CD4-positive, alpha-beta T cell (primary cell): ENCODE measurements at regions not wholly inside any gene's neighbourhood (a gene's known extent, or its start where the extent isn't known, plus 50 kb on each side); places are given as distances from the start of the nearest gene placed in this dataset.

Source experiments
- ATAC-seq: fragments of 200-7000 bp; cut with Tn5 transposase; one replicate; pipeline ENCODE4 v1.10.0; 2022; ENCODE audit warnings: mild to moderate bottlenecking; ENCODE audit not compliant: poor library complexity
- CTCF ChIA-PET: fragments of 350-600 bp; sonication (Branson Sonifier 250); formaldehyde crosslinking; loops from one replicate; lab custom pipeline; 2021; ENCODE audit warnings: antibody characterized with exemption, inconsistent platforms; lab: Charles Lee
- POLR2A ChIA-PET: fragments of 350-600 bp; sonication (Branson Sonifier 250); formaldehyde crosslinking; loops from one replicate; lab custom pipeline; 2021; ENCODE audit warnings: antibody characterized with exemption, inconsistent platforms; lab: Charles Lee
- DNase-seq, 14 experiments: peaks; one replicate each; pipeline ENCODE4 v3.0.0-alpha.2; 2013 to 2020; ENCODE audit warnings: mixed read lengths in 2 of 14
- H3K27ac ChIP-seq, 2 donors: one replicate each; pipeline versions ENCODE4 v1.5.1 to v1.7.0; 2013; ENCODE audit warnings: low read length in 2 of 2, low read depth in 1 of 2, mild to moderate bottlenecking in 1 of 2
- H3K27me3 ChIP-seq, 2 experiments: 1 replicate in 1 of 2; 2 replicates in 1 of 2; pipeline versions ENCODE4 v1.6.1 to v1.7.0; 2013; ENCODE audit warnings: low read length in 2 of 2, control low read depth in 1 of 2, mild to moderate bottlenecking in 1 of 2, moderate library complexity in 1 of 2; ENCODE audit not compliant: insufficient read depth in 2 of 2, control insufficient read depth in 1 of 2
- H3K36me3 ChIP-seq: one replicate; pipeline ENCODE4 v1.6.1; 2013; ENCODE audit warnings: low read length, control low read depth; ENCODE audit not compliant: insufficient read depth
- H3K4me1 ChIP-seq: one replicate; pipeline ENCODE4 v1.6.1; 2013; ENCODE audit warnings: low read length, control low read depth; ENCODE audit not compliant: insufficient read depth
- H3K4me3 ChIP-seq: one replicate; pipeline ENCODE4 v1.5.1; 2013; ENCODE audit warnings: mild to moderate bottlenecking, low read length, moderate library complexity
- H3K9me3 ChIP-seq, 2 experiments: 1 replicate in 1 of 2; 2 replicates in 1 of 2; pipeline versions ENCODE4 v1.6.1 to v1.7.0; 2013; ENCODE audit warnings: low read length in 2 of 2, mild to moderate bottlenecking in 2 of 2, control low read depth in 1 of 2, moderate library complexity in 1 of 2; ENCODE audit not compliant: control insufficient read depth in 1 of 2, insufficient read depth in 1 of 2
- H3K27ac Mint-ChIP-seq: one replicate; pipeline ENCODE4 v1.8.0; 2020; ENCODE audit warnings: mixed read lengths
- H3K27me3 Mint-ChIP-seq: one replicate; pipeline ENCODE4 v1.8.0; 2021; ENCODE audit warnings: mixed read lengths
- H3K36me3 Mint-ChIP-seq: one replicate; pipeline ENCODE4 v1.8.0; 2021; ENCODE audit warnings: low read depth, mixed read lengths
- H3K4me1 Mint-ChIP-seq: one replicate; pipeline ENCODE4 v1.8.0; 2021; ENCODE audit warnings: low read depth, mixed read lengths
- H3K4me3 Mint-ChIP-seq: one replicate; pipeline ENCODE4 v1.8.0; 2020; ENCODE audit warnings: mild to moderate bottlenecking, mixed read lengths
- H3K9me3 Mint-ChIP-seq: one replicate; pipeline ENCODE4 v1.8.0; 2020; ENCODE audit warnings: mixed read lengths
- intact Hi-C, 2 experiments: fragments of 100-400 bp; cut with DNase I in 1 of 2; cut with micrococcal nuclease in 1 of 2; formaldehyde crosslinking; loops; one replicate each; pipeline versions ENCODE4 v1.15.1 to v1.9.0; 2023 to 2025; cut with DNase I, micrococcal nuclease
- TF ChIP-seq, protein P1 (sequence below): fragments of 200-600 bp; IDR thresholded peaks from one replicate; pipeline ENCODE4 v1.8.0; 2022; ENCODE audit warnings: antibody characterized with exemption, mild to moderate bottlenecking

DNA sequence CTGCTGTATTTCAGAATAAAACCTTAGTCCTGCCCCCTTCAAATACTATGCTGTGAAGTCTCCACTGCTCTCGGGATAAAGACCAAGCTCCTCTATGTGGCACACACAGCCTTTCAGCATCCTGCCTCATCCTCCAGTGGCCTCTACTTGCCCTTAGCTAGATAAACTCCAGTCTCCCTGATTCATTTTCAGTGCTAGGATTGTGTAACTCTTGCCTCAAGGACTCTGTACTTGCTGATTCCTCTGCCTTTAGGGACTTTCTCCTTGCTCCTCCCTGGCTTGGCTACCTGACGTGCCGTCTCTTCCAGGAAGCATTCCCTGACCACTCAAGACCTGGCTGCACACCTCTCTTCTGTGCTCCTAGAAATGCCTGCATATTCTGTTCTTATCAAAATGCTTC, 416.7 kb downstream of the MTX2 start:
- TF ChIP-seq, protein P1, sequence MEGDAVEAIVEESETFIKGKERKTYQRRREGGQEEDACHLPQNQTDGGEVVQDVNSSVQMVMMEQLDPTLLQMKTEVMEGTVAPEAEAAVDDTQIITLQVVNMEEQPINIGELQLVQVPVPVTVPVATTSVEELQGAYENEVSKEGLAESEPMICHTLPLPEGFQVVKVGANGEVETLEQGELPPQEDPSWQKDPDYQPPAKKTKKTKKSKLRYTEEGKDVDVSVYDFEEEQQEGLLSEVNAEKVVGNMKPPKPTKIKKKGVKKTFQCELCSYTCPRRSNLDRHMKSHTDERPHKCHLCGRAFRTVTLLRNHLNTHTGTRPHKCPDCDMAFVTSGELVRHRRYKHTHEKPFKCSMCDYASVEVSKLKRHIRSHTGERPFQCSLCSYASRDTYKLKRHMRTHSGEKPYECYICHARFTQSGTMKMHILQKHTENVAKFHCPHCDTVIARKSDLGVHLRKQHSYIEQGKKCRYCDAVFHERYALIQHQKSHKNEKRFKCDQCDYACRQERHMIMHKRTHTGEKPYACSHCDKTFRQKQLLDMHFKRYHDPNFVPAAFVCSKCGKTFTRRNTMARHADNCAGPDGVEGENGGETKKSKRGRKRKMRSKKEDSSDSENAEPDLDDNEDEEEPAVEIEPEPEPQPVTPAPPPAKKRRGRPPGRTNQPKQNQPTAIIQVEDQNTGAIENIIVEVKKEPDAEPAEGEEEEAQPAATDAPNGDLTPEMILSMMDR = no peak
- ATAC-seq (no peak), DNase-seq (no peak)
- Mint-ChIP-seq H3K27ac (no peak overlapping the region), H3K36me3 (no peaks in the 10 kb centered on the region), H3K4me1 (no peaks in the 10 kb centered on the region), H3K4me3 (no peak overlapping the region), H3K27me3 (peaks cover 41% of the 10 kb centered on the region), H3K9me3 (no peaks in the 10 kb centered on the region)
- Histone ChIP-seq H3K27me3 (peaks cover 10 to 11% of the 10 kb centered on the region in 2 experiments), H3K36me3 (no peaks in the 10 kb centered on the region), H3K4me3 (no peak overlapping the region), H3K9me3 (no peaks in the 10 kb centered on the region), H3K27ac (no peak overlapping the region), H3K4me1 (no peaks in the 10 kb centered on the region)
- CTCF ChIA-PET = no interaction called here
- POLR2A ChIA-PET = no interaction called here
- intact Hi-C loops = no loop called here

DNA sequence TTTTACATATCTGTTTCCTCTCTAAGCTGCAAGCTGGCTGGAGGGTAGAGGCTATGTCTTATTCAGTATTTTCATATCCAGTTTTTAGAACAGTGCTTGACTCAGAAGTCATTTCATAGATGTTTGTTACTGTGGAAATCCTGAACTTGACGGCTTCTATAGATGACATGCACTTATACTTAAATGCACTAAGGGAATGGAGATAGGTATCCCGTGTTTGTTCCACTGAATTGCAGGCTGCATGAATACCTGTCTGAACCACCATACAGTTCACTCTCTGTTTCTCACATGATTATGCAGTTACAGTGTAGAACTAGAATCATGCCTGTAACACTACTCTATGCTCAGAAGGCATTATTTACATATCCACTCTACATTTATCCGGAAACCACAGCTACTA, 417.1 kb downstream of the MTX2 start:
- no peak for DNase-seq
- Histone ChIP-seq H3K27ac (no peak overlapping the region), H3K36me3 (no peaks in the 10 kb centered on the region), H3K4me3 (no peak overlapping the region), H3K27me3 (peaks cover 10 to 11% of the 10 kb centered on the region in 2 experiments), H3K4me1 (no peaks in the 10 kb centered on the region), H3K9me3 (no peaks in the 10 kb centered on the region)
- TF ChIP-seq, protein P1 = no peak
- Mint-ChIP-seq H3K9me3 (no peaks in the 10 kb centered on the region), H3K4me1 (no peaks in the 10 kb centered on the region), H3K4me3 (no peak overlapping the region), H3K36me3 (no peaks in the 10 kb centered on the region), H3K27ac (no peak overlapping the region), H3K27me3 (peaks cover 37% of the 10 kb centered on the region)
- intact Hi-C loops = no loop called here
- ChIA-PET CTCF (no interaction called here), POLR2A (no interaction called here)
- no peak for ATAC-seq

DNA sequence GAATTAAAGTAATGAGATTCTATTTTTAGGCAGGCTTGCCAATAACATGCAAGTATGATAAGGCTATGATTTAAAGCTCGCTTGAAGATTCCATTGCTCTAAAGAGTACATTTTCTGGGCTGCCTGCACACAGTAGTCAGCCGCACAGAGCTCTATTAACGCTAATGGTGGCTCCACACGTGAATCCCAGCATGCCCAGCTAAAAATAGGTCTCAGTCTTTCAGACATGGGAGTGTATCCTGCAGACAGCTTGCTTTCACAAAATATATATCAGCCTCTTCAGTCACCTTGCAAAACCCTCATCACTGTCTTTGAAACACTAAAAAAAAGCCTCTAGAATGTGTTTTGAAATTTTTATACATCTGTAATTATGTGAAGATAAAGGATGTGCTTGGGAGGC, 418.1 kb downstream of the MTX2 start:
- TF ChIP-seq, protein P1 = no peak
- Histone ChIP-seq H3K27me3 (peaks cover 10 to 11% of the 10 kb centered on the region in 2 experiments), H3K27ac (no peak overlapping the region), H3K36me3 (no peaks in the 10 kb centered on the region), H3K4me1 (no peaks in the 10 kb centered on the region), H3K4me3 (no peak overlapping the region), H3K9me3 (no peaks in the 10 kb centered on the region)
- ChIA-PET CTCF (no interaction called here), POLR2A (no interaction called here)
- no peak overlapping the region for H3K27ac Mint-ChIP-seq
- no peak for DNase-seq
- H3K36me3 Mint-ChIP-seq = no peaks in the 10 kb centered on the region
- no peak overlapping the region for H3K4me3 Mint-ChIP-seq
- intact Hi-C loops = no loop called here
- ATAC-seq = no peak
- H3K27me3 Mint-ChIP-seq = peaks cover 39% of the 10 kb centered on the region
- H3K4me1 Mint-ChIP-seq = no peaks in the 10 kb centered on the region
- H3K9me3 Mint-ChIP-seq = no peaks in the 10 kb centered on the region
